ENCODE measurements at regions not wholly inside any gene's neighbourhood (a gene's known extent, or its start where the extent isn't known, plus 50 kb on each side); places are given as distances from the start of the nearest gene placed in this dataset.

DNA sequence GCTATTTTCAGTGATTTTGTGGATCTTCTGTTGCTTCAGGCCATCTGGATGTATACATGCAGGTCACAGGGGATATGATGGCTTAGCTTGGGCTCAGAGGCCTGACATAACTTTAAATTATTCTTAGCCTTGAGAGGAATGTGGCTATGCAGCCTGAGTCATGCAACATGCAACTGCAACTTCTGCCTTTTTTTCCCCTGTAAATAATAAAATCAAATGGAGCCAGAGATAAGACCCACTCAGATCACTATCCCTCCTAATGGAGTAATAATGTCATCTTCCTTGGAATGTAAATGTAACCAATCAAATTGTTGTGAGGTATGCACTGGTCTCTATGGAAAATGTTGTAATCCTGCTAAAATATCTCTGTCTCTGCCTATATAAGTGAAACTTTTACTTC lies 54.9 kb downstream of the MAGEB17 start:
- peak; percentile 89 for DNase-seq (ENCODE audit: low read depth)

DNA sequence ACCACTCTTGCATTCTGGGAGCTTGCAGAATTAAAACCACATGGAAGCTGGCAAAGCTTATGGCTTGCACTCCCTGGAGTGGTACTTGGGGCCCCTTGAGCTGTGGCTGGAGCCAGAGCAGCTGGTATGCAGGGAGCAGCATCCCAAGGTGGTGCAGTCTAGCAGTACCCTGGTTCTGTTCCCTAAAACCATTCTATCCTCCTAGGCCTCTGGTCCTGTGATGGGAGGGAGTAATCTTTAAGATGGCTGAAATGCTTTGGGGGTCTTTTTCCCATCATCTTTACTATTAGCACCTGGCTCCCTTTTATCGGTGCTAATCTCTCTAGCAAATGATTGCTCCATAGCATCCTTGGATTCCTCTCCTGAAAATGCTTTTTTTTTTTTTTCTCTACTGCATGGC lies 56.1 kb downstream of the MAGEB17 start:
- no peak for DNase-seq (ENCODE audit: low read depth)

DNA sequence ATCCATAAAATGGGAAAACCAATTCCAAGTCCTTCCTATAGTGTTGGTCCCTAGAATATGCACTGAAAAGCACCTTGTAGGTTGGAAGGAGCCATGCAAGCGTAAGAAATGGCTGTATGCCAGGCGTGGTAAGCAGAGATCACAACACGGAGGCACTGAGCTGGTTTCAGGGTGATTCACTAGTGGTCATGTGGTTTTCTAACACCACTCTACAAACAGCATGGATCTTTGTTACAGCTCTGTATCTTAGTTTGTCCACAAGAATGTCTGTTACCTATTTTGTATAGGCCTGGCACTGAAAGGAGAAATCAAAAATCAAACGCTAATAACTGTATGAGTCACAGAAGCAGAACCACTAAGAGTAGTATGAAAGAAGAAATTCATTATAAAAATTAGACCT lies 71.9 kb downstream of the MAGEB17 start:
- DNase-seq (ENCODE audit: low read depth), result peak; percentile 82

DNA sequence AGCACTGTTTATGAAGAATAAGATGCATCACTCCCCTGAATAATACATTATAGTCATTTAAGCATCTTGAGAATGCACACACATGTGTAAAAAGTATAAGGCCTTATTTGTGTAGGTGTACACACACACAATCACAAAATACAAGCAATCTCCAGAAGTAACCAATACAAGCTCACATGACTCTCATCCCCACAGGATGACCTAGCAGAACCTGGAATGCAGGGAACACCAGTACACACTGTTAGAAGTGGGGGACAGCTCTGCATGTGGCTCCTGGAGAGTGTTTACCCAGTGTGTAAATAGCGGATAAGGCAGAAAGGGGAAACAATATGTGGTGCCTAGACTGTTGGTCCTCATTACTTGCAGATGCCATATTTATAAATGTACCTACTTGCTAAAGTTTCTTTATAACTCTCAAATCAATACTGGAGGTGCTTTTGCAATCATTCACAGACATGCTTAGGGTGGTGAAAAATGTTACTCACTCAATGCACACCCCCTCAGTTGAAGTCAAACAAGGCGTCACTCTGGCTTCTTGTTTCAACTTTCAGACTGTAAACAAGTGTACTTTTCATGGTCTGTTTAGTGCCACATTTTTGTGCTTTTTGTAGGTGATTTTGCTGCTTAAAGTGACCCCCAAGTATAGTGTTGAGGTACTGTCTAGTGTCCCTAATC lies 73.1 kb downstream of the MAGEB17 start:
- DNase-seq (ENCODE audit: low read depth), result no peak

DNA sequence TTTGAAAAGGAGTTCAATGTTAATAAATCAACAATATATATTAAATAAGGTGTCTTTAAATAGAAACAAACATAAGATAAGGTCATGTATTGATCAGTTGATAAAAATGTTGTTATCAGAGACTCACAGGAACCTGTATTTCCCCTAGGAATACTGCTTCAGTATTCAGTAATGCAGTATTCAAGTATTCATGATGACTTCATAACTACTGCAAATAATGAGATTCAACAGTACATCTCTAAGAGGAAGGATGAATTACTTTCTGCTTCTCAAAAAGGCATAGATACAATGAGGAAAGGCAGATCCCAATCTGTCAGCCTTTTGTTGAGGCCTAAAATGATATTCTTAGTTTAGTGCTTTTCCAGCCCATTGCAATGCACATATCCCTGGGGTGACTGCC lies 73.7 kb downstream of the MAGEB17 start:
- no peak for DNase-seq (ENCODE audit: low read depth)

DNA sequence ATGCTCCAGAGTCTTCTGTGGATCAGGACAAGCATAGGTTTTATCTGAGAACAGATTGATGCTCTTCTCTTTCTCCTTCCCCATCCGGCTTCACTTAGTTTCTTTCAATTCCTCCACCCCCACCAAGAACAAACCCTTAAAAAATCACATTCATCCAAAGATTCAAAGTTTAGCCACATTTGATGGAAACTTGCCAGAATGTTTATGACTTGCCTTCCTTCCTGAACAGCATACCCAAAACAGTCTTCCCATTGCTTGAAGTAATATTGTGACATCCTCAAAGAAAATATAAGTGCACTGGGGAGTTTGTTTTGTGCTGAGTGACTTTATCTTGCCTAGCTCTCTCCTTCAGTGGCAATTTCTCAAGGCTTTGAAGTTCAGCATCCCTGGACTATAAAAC lies 83.0 kb downstream of the MAGEB17 start:
- peak; percentile 71 for DNase-seq (ENCODE audit: low read depth)

DNA sequence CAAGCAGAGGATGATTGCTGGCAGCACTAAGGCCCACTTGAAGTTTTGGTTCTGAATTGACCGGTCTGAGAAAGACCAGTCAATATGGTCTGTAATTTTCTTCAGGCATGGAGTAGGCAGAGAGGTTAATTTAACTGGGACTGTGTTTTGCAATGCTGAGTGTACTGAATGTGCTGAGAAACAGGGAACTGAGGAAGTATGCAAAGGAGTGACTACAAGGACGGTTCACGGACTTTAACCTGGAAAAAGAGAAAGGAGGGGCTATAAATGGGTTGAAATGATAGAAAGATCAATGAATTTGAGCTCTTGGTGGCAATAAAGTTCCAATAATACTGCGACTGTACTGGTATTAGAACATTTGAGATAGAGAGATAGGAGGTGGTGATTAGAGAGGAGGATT lies 84.5 kb downstream of the MAGEB17 start:
- no peak for DNase-seq (ENCODE audit: low read depth)

DNA sequence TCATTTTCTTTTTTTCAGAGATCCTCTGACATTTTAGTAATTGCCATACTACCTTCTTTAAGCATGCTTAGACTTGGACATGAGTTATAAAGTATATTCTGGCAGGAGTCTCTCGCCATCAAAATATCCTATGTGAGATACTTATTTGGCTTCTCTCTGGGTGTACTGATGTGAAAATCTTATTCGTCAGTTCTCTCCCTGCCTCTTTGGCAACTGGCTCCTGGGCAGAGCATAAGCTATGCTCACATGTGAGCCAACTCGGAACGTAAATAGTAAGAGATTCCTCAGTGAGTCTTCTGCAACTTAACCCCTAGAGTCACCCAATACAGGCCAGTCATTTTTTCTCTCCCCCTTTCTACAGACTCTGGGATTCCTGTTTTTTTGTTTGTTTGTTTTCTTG lies 91.6 kb downstream of the MAGEB17 start:
- DNase-seq (ENCODE audit: low read depth), result no peak

DNA sequence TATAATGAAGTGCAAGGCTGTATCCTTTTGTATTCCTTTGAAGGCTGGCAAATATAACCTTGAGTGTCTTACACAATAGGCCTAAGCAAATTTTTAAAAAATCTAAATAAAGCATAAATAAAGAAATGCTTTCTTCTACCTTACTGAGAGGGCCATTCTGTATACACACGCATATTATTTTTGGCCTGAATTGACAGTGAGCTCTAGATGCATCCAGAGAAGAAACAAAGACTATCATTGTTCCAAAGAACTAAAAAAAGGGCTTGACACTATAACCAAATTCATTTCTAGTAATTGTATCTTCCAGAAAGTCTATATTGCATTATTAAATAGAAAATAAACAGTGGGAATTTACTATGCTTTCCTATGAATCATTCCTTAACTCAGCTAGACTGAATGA lies 100.2 kb downstream of the MAGEB17 start:
- DNase-seq (ENCODE audit: low read depth), result peak; percentile 2

DNA sequence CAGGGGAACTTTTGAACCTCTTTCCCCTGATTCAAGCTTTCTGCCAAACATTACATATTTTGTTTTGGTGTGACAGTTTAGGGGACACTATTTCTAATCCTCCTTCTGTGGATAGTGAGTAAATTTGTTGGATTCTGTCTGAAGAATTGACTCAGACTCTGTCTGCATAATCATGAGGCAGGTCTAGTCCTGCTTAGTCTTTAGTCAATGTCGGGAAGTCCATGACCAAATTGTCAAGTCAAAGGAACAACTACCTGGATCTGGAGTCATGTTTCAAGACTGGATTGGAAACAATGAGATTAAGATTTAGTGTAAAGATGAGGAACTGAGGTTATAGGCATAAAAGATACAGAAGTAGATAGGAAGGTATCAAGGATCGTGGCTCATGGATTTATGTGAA lies 100.9 kb downstream of the MAGEB17 start:
- no peak for DNase-seq (ENCODE audit: low read depth)

DNA sequence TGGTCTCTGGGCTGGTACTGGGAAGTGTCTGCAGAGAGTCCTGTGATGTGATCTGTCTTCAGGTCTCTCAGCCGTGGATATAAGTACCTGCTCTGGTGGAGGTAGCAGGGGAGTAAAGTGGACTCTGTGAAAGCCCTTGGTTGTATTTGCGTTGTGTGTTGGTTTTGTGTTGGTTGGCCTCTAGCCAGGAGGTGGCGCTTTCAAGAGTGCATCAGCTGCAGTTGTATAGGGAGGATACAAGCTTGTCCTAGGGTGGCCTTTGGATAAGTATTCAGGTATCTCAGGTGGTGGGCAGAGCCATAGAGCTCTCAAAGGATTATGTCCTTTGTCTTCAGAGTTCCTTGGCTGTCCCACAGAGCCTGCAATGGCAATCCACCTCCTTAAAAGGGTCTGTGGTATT lies 111.6 kb downstream of the MAGEB17 start:
- DNase-seq (ENCODE audit: low read depth), result no peak

DNA sequence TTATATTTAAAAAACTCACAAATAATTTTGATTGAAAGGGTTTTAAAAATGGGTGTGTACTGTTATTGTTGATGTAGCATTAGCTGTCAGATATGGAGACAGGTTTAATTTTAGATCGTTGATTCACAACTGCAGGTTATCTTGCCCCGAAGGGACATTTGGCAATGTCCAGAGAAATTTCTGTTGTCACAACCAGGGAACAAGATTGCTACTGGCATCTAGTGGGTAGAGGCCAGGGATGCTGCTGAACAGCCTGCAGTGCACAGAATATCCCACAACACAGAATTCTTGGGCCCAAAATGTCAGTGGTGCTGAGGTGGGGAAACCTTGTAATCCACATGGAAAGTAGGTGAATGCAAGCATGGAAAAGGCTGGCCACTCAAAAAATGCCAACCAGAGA lies 114.9 kb downstream of the MAGEB17 start:
- no peak for DNase-seq (ENCODE audit: low read depth)

DNA sequence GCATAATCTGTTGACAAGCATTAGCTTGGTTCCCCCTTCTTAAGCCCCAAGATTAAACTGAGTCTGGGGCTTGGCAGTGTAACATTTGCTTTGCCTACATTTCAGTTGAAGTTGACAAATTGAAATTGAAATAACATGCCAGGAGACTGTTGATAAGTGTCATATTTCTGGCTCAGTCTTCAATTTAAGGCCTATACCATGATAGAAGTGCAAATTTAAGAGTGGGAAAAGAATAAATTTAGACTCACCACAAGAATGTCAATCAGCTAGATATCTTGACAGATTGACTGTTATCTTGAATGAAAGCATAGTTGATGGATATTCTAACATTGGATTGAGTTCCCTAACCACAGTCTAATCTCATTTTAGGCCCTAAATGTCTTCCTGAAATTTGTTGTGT lies 117.6 kb downstream of the MAGEB17 start:
- no peak for DNase-seq (ENCODE audit: low read depth)

DNA sequence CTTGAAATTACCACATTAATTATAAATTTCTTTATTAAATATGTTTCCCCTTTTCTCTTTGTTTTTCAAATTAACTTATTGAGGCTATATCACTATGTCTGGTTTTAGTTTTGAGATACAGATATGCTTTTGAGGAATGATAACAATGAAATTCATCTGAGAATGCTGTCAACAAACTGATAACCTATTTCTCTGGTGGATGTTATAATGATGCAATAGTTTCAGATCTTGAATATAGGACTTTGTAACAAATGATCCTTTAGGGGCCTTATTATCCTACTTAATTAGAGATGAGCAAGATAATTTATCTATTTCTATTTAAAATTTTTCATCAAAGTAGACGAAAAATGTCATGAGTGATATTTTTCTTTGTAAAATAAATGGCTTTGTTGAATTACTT lies 123.7 kb downstream of the MAGEB17 start:
- no peak for DNase-seq (ENCODE audit: low read depth)

DNA sequence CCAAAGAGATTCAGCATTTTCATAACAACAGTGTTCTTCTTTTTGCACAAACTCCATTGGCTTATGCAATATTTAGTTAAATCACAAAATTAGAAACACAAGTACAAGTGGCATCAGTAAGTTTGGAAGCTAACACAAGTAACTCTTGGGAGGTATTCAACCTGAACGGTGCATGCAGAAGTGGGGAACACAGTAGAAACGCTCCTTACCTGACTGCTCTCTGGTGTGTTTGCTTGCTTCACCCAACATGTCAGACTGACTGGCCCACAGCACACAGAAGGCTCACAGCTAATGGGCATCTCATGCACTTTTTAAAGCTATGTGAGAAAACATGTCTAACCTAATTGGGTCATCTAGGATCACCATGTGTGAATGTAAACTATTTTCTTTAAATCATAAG lies 133.6 kb downstream of the MAGEB17 start:
- no peak for DNase-seq (ENCODE audit: low read depth)

DNA sequence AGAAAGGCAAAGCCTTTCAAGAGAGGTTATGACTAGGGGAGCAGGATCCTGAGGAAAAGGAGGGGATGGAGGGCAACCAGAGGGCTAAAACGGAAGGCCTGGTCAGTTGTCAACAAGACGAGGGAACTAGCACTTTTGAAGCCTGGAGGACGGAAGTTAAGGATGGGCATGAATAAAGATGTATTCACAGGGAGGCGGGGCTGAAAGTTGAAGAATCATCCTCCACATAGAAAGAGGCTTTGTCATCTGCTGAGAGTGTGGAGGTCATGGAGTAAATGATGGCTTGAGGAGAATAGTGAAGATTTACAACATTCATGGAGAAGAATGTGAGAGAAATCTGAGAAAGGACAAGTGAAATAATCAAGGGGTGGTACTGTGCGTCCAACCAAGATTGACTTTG lies 137.5 kb downstream of the MAGEB17 start:
- peak; percentile 9 for DNase-seq (ENCODE audit: low read depth)

DNA sequence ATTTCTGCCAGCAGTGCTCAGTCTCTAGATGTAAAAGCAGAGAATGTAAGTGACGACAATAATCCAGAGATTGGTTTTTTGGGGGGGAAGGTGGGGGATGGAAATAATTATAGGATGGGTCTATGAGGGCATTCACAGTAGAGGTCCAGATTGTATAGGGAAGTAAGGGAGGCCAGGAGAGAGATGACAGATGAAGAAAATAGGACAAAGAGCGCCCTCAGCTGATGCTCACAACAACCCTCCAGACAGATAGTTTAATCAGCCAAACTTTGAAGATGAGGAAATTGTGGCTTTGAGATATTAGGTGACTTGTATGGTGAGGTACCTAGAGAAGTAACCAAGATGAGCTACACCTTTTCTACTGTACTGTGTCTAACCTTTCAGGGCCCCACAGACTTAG lies 137.9 kb downstream of the MAGEB17 start:
- DNase-seq (ENCODE audit: low read depth), result no peak

DNA sequence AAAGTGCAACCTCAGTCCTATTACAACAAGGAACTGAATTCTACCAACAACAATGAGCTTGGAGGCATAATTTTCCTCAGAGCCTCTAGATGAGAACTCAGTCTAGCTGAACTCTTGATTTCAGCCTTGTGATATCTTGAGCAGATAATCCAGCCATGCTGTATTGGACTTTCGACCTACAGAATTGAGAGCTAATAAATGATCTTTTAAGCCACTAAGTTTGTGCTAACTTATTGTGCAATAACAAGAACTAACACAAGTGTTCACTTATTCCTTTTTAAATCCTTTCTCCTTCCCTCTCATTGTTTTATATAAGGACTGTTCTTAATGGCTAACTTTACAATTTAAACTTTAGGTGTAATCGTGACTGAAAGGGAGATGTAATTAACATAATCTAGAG lies 140.7 kb downstream of the MAGEB17 start:
- no peak for DNase-seq (ENCODE audit: low read depth)

DNA sequence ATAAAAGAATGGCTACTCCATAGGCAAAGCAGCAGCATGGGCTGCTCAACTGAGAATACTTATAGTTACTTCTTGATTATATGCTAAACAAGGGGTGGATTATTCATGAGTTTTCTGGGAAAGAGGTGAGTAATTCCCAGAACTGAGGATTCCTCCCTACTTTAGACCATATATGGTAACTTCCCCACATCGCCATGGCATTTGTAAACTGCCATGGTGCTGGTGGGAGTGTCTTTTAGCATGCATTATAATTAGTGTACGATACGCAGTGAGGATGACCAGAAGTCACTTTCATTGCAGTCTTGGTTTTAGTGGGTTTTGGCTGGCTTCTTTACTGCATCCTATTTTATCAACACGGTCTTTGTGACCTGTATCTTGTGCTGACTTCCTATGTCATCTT lies 141.5 kb downstream of the MAGEB17 start:
- no peak for DNase-seq (ENCODE audit: low read depth)

DNA sequence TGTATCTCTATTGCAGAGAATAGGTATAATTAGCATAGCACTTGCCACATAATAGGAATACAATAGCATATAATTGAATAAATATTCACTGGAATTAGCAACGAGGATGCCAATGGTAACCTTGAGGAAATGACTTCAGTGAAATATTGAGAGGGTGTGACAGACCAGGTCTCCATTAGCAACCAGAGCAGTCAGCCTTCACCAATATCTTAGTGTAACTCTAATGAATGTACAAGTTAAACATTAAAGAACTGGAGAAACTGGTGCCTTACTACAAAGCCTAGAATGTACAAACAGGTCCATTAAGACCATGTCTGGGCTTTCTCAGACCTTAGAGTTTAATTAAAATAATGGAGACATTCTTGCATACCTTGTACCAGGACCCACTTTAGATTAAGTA lies 143.0 kb downstream of the MAGEB17 start:
- no peak for DNase-seq (ENCODE audit: low read depth)

DNA sequence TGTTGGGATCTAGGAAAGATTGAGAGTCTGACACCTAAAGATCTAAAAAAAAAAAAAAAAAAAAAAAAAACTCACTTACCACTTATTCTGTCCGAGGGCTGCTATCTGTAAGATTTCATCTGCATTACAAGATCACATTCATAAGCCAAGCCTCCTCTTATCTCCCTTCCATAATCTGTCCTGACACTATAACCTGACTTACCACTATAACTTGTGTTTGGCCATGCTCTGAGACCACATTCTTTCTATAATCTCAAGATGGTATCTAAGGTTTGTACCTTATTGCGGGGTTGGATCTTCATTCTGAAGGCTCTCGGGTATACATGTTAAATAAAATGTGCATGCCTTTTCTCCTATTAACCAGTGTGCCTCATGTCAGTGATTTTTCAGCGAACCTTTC lies 144.4 kb downstream of the MAGEB17 start:
- DNase-seq (ENCODE audit: low read depth), result no peak

DNA sequence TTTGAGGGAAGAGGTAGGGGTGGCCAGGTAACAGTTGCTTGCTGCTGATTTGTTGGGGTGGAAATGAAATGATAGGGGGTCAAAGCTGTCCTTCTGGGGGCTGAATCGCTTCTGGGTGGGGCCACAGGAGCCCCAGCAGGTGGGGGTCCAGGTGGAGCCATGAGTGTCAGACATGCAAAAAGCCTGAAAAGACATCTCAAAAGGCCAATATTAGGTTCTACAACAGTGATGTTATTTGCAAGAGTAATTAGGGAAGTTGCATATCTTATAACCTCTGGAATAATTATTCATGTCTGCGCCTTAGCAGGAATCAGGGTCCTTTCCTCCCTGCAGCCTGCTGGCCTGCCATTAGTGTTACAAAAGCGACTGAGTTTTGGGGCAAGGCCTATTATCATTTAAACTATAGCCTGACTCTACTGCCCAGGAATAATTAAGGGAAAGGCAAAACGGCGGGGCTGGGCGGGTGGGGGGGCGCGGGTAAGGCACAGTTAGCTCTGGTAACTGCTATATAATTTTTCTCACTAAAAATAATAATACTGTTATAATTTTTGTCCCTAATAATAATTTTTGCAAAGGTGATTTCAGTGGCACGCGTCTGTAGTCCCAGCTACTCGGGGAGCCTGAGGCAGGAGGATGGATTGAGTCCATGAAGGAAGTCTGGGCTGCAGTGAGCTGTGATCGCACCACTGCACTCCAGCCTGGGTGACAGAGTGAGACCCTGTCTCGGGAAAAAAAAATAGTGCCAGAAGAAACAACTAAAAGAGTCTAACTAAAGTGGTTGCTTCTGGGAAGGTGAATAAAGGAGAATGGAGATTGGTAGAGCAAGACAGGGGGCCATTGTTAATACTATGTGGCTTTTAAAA lies 145.7 kb downstream of the MAGEB17 start:
- DNase-seq (ENCODE audit: low read depth), result no peak

DNA sequence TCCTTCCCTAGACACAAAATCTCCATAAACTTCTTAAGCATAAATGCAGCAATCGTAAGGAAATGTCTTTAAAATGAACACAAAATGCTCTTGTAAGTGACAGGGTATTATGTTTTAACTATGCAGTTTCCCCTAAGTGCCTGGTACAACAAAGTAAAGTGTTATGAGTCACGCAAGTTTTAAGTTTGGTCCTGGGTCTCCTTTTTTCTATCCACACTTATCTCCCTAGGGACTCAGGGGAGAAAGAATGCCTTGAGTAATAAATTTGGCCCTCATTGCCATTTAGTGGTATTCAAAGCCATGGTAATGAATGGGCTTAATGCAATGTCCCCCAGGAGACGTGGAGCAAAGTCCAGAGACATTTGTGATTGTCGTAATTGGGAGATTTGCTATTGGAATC lies 149.1 kb downstream of the MAGEB17 start:
- DNase-seq (ENCODE audit: low read depth), result no peak

DNA sequence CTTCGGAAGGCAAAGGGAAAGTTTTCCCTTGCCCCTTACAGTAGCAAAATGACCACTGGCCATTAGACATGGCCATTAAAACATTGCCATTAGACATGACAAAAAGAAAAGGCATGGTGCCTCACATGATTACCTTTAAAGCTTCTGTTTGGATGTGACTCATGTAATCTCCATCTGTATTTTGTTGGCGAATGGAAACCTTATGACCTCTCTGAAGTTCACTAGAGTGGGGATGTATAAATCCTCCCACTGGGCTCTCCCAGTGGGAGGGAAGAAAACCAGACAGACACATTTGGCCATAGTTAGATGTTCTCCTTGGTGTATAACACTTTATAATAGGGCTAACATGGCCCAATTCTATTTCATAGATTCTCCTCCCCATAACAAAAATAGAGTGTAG lies 152.6 kb downstream of the MAGEB17 start:
- DNase-seq (ENCODE audit: low read depth), result peak; percentile 47
